PC-3 (cell line): ENCODE measurements at regions not wholly inside any gene's neighbourhood (a gene's known extent, or its start where the extent isn't known, plus 50 kb on each side); places are given as distances from the start of the nearest gene placed in this dataset.

Source experiments
- CTCF ChIP-seq: fragments of 300-600 bp; sonication (generic); conservative IDR thresholded peaks from 2 replicates; pipeline ENCODE4 v1.5.1; 2017; ENCODE audit warnings: antibody characterized with exemption, low read depth, mild to moderate bottlenecking, low read length
- EZH2 ChIP-seq: fragments of 300-600 bp; sonication (generic); IDR thresholded peaks from one replicate; pipeline ENCODE4 v1.6.1; 2017; ENCODE audit warnings: antibody characterized with exemption, mild to moderate bottlenecking, low read length; ENCODE audit not compliant: unreplicated experiment
- EZH2phosphoT487 ChIP-seq: fragments of 300-600 bp; sonication (generic); IDR thresholded peaks from 2 replicates; pipeline ENCODE4 v1.6.1; 2018; ENCODE audit warnings: mild to moderate bottlenecking, antibody characterized with exemption, low read length, borderline replicate concordance

GRCh38 chr9:7862170-7862569 lies 62.6 kb upstream of the DMAC1 start:
- TF ChIP-seq CTCF (no peak), EZH2 (no peak), EZH2phosphoT487 (no peak)
